HG03060 (cell line): ENCODE measurements at regions not wholly inside any gene's neighbourhood (a gene's known extent, or its start where the extent isn't known, plus 50 kb on each side); places are given as distances from the start of the nearest gene placed in this dataset.

ENCODE experiments used
- ATAC-seq: cut with Tn5 transposase; IDR thresholded peaks from one replicate; pipeline ENCODE4 v1.9.1; 2021; ENCODE audit warnings: low read depth, moderate number of reproducible peaks; ENCODE audit not compliant: unreplicated experiment

DNA sequence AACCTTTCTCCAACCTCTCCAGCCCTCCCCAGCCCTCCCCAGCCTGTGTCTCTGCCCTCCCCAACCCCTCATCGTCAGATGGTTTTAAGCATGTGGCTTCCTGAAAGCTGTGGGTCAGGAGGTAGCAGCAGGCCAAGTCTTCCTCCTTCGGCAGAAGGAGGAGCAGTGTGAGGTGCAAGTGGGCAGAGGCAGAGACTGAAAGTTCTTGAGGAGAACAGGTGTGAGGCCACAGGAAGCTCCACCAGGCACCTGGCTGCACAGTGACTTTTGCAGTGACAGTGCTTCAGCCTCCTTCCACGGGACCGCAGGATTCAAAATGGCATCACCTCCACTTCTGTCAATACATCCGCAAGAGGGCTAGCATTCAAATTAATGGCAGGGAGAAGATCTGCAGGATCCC lies 203.9 kb upstream of the LEF1 start:
- ATAC-seq = no peak

DNA sequence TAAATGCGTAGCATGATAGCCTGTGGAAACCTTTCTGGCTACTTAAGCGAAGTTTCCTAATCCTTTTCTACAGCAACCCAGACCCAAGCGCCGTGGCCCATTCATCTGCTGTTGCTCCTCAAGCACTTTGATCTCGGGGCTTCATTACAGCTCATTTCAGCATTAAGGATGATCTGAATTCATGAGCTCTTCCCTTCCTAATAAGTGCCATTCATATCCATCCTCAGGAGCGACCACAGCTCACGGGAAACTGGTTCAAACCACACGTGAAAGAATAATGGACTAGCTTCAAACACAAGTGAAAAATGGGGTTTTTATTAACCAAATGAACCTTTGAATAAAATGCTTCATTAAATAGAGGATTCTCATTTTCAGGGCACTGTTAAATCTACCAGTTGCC lies 202.6 kb upstream of the LEF1 start:
- ATAC-seq = no peak

DNA sequence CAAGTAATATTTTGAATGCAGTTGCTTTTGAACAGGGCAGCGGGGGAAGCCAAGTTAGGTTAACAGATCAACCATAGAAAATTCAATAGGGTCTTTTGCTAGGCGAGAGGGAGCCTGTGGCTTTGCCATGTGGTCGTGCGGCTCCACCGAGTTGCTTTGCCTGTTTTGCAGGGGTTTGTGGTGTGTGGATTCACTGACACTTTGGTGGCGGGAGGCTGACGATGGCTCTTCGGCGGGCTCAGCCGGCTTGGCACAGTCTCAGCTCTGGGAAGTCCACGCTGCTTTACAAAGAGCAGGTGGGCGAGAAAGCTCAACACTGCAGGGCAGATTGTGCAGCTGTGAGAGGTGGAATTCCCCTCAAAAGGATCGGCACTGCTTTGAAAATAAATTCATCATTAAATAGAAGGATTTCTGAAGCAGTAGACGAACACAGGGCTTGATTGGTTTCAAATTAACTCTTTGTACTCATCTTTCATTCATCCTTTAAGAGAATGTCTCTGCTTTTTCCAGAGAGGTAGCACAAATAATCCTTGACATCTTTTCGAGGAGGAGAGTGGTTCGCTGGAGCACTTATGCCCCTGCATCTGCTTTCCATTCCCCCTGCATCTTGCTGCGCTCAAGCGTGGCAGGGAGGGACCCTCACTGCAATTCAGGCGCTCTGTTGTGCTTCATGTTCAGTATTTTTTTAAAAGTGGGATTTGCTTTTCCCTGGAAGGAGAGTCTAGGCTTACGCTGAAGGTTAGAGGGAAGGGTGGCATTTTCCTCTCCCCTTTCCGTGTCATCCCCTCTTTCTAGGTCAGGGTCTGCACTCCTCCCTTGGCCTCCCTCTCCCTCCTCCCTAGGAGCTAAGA lies 201.8 kb upstream of the LEF1 start:
- no peak for ATAC-seq

DNA sequence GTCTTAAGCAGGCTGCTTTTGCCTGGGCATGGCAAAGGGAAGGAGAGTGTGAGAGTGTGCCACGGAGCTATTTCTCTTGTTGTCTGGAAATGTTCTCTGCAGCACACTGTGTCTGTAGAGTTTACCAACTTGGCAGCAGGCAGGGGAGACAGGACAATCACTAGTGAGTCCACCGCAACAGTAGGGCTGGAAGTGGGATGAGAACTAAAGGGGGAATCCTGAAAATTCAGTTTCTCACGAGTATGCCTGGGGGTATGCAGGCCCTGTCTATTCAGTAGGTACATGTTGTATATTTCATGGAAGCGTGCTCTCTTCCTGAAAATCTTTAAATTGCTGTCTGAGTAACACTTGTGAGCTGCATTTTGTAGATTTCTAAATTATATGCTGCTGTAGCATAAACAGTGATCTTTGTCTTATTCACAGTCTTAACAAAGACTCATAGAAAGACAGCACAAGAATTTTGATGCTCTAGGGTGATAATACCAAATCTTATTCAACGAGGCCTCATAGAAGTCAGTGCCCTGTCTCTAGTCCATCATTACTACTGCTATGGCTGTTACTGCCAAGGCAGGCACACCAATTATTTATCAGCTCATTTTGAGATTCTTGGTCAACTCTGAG lies 200.4 kb upstream of the LEF1 start:
- no peak for ATAC-seq

DNA sequence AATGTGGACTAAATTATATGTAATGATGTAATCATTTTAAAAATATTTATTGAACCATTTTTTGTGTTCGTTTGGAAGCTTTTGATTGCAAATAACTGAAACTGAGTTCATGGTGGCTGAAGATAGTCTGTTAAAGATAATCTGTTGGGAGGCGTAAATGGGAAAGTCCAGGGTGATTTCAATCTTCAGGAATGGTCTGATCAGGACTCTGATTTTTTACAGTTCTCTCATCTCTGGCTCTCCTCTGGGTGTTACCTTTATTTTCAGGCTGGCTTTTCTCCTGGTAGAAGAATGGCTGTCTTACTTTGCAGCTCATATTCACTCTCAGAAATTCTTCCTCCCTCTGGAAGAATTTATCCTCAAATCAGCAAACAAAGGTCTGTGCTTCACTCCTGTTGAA lies 199.0 kb upstream of the LEF1 start:
- no peak for ATAC-seq

DNA sequence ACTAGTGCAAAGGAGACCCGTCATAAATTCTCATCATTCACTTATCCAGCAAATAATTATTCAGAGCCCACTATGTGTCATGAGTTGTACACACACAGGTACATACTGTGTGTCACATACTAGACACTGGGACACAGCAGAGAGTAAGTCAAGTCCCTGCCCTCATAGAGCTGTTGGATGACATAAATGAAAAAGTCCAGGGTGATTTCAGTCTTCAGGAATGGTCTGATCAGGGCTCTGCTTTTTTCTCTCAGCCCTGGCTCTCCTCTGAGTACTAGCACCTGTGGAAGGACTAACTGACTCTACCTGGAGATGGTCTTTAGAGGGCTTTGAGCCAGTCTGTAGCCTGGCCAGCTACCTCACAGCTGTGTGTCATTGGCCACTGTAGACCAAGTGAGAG lies 198.0 kb upstream of the LEF1 start:
- no peak for ATAC-seq

DNA sequence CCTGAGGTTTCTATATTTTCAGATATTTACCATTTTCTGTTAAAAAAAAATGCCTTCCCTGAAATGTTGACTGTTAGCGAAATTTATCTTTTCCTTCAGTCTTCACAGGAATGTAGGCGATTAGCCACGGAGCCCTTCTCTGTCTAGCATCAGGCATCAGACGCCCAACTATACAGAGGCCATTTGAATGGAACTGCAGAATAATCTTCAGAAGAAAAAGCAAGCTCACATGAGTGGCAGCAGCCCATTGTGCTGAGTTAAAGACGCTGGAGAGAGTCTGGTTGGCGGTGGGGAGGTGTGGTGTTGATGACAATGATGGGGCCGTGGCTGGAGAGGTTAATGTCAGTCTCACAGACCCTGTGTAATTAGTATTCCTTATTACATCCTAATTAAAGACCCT lies 196.8 kb upstream of the LEF1 start:
- ATAC-seq = no peak

DNA sequence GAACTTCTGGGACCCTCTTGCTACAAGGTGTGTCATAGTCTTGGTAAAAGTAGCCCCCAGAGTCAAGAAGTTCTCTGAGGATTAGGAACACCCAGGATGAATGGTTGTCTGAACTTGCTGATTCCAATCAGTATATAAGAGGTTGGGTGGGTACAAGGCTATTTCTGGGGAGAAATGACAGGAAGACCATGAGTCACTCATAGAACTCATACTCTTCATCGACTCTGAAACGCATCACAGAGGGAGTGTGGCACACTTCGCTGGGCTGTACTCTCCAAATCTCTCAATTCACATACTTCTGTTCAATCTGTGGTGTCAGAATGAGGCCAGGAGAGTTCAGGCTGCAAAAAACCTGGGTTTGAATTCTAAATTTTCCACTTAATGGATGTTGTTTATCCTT lies 193.2 kb upstream of the LEF1 start:
- ATAC-seq = no peak

DNA sequence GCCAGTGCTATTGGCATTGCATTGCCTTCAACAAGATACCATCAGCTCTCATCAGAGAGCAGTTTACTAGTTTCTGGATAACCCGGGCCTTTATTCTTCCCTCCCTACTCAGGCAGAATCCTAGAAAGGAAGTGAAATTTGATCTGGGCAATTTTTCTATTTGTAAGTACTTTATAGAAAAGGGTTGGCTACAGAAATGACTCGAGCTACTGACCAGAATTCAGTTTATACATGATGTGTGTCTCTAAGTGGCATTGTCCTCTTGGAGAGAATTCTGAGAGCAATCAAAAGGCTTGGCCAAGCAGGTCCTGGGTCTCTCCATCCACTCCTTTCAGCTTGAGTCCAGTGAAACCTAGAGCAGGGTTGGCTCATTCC lies 192.7 kb upstream of the LEF1 start:
- ATAC-seq = no peak

DNA sequence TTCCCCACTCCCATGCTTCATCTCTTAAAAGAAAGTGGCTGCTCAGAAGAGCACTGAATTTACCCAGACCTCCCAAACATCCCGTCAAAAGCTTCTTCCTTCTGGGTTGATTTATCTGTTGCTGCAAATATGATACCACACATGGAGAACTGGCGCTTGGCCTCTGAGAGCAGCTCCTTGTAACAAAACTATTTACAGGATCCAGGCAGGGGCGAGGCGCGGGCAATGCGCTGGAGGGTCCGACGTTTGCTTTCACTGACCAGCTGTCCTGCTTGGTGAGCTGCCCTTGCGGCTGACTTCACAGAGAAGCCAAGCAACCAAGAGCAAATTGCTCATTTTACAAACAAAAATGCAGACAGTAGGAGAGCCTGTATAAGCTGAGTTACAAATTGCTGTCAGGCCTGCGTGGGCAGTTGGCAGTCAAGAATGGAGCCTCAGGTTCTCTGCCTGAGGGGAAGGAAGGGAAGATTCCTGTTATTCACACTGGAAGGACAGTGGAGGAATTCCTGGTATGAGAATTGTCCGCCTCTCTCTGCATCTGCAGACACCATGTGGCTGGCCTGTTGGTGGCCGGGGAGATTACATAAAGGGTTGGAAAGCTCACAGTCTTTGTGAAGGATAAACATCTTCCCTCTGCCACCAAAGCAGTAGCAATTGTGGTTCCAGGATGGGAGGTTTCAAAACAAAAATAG lies 192.2 kb upstream of the LEF1 start:
- no peak for ATAC-seq

DNA sequence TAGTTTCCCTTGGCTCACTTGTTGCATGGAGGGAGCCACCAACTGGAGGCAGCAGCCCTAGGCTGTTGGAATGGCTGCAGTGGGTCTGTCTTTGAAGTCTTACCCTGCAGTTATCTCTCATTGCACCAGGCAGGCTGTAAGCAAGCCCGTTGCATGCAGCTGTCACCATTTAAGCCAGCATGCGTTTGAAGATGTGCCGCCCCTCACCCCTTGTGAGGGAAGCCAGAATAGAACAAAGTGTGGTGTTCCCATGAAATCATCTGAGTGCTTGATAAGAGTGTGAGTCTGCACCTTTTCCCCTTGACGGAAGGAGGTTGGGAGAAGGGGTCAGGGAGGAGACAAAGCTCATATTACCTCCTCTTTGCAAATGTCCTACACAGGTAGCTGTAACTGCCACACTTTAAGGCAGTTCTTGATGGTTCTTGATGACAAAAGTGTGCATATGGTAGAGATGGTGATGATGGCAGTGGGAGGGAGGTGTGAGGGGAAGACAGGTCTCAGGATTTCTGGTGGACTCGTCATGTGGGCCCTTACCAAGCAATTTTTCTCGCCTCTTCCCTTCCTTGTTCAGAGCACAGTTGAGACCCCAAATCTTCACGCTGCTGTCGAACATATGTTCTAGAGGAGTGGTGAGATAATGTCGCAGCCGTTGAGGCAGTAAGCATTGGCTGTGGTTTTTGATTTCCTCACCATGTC lies 191.4 kb upstream of the LEF1 start:
- ATAC-seq = no peak

DNA sequence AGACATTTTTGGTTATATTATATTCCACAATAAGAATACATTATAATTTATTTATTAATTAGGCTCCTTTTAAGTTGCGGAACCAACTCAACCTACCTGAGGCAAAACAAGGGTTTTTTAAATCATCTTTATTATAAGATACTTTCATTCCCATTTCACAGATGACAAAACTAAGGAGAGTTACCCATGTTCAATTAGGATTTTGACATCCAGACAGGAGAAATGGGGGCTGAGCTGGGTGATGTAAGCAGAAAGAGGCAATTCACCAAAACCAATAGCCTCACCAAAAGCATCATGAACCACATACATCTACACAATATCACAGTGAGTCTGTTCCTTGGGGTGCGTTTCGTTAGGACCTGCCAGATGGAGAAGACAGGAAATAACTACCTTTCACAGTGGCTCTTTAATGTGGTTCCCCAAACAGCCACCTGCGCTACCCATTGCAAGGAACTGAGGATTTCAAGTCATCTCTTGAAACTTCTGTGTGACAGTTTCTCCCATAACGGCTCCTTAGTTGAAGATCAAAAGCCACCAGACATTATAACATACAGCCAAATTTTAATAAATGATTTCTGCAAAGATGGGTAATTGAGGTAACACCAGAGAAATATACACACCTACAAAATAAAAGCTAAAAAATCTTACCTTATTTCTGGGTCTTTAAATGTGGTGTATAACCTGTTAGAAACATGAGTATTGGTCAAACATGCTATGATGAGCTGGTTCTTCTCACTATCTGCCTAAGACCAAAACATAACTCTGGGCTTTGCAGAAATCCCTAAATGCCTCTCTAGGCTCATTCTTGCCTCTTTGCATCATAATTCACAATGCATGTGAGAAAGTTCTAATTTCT lies 190.6 kb upstream of the LEF1 start:
- no peak for ATAC-seq

DNA sequence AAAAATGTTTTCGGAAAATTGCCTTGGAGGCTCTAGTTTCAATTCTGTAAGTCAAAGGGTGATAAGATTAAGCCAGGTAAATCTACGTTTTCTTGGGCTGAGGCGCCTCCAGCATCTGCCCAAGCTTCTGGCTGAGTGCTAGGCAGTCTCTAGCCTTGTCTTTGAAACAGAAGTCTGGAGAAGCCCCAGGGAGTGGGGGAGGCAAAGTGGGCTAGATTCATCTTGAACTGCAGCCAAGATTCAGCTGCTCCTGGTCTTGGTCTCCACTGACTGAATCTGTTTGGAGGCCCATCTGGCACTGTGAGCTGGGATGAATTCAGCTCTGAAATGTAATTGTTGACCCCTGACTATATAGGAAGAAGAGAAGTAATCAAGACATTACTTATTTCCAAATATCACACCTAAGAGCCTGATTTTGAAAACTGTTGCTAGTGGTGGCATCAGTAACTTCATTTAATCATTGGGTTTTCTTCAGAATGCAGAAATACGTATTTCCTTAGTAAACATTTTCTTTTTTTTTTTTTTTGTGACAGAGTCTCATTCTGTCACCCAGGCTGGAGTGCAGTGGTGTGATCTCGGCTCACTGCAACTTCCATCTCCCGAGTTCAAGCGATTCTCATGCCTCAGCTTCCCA lies 187.3 kb upstream of the LEF1 start:
- ATAC-seq = no peak

DNA sequence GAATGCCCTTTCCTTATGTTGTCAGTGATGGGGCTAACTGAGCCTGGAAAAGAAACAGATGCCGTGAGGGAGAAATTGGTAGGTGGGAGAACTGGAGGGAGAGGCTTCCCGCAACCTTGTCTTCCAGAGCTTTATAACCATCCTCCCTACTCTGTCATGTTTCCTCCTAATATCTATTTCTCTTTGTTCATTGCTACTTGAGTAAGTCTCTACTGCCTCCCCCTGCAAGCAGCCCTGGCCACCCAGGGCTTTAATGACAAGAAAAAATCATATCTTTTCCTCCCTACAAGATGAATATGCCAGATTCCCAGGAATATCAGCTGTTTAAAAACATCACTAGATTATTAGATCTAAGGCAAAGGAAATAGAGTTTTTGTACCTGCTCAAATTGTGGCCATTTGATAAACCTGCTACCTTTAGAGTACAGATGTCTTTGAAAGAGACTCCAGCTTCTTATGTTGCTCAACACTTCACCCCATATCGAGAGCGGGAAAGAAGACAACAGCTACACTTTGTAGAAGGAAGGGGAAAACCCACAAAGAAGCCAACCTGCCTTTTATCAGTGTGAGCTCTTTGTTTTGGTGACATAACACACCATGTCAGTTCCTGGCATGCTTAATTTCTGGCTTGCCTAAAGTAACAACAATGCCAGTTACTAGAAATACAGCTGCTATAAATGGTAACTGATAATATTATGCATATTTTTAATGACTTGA lies 186.6 kb upstream of the LEF1 start:
- no peak for ATAC-seq

DNA sequence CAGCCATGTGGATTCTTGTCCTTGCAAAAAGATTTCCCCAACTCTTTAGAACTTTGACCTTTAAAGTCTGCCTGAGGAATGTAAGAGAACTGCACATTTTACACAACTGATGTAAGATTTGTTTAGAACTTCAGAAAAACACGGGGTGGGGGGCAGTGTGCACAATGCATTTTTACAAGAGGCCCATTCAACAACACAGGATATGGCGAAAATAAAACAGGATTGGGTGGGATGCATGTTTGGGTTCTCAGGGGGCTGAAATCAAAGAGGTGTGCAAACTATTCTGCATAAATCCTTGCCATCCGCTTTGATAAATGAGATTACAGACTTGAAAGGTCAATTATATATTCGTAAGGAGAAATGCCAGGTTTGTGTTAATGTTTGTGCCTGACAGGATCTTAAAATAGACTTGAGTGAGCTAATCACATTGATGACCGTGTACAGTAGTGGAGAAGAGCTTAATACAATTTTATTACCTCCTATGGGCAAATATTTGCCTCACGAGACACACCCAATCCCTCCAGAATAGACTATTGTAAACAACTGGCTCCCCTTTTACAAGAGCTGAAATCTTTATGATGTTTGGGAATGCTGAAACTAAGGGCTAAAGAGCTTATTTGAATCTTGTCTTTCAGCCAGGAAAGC lies 184.1 kb upstream of the LEF1 start:
- ATAC-seq = no peak

DNA sequence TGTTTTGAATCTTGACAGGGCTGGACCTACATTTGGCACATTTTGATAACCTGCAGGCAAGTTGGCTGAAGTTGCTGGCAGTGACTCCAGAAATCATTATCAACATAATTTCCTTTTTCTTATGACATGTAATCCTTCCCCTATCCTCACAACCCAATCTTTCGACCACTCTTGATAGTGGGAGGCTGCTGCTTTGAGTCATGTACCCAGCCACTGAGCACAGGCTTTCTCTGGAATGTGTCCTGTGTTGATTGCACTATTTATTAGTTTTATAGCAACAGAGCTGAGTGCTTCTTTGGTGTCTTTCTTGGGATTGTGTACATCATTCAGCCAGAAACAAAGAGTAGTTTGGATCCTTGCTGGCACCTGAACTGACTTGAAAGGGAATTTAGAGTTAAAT lies 183.1 kb upstream of the LEF1 start:
- ATAC-seq = no peak

DNA sequence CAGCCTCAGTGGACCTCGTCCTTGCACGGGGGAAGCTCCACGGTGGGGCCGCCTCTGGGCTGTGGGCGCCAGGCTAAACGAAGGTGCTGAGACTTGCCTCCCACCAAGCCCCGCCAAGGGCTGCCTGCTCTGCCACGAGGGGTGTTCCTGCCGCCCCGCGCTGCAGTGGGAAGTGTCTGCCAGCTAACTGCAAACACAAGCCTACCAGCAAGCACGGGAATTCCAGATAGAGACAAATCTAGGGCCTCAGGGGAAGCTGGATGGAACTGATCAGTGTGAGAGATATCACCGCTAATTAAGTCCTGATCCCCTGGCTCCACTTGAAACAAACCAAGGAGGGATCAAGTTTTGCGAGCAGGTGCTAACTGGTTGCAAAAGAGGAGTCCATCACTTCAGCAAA lies 181.6 kb upstream of the LEF1 start:
- ATAC-seq = no peak

DNA sequence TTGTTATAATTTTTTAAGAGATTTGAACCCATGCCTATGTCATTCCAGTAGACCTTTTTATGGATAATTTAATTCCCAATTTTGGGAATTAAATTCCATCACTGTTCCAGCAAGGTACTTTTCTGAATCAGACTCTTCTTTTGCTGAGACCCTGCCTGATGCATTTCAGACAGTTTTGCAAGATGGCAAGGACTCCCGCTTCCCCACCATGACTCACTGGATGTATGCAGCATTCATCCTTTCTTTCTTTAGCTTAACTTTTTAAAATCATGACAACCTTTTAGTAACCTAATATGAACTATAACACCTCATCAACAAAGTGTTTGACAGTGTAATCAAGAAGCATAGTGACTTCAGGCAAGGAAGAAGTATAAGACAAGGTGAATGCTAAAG lies 178.1 kb upstream of the LEF1 start:
- ATAC-seq = no peak
